ENCODE measurements at regions not wholly inside any gene's neighbourhood (a gene's known extent, or its start where the extent isn't known, plus 50 kb on each side); places are given as distances from the start of the nearest gene placed in this dataset.

DNA sequence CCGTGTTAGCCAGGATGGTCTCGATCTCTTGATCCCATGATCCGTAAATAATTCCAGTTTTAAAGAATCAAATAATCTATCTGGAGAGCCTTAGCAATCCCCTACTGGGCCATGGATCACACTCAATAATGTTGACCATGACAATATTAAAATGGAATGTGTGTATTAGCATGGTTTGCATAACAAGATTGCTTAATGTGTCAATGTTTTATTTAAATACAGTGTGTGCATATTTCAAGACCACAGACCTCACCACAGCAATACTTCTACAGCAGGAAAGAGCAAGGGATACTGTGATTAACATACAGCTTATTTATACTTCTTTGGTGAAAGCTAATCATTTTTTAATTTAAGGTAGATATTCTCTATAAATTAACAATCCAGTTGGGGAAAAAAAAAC lies 470.4 kb downstream of the TFAP2B start:
- Histone ChIP-seq H2AFZ (ENCODE audit: low read length) (no peak overlapping the region), H3K27ac (ENCODE audit: low read length) (no peak overlapping the region), H3K4me2 (ENCODE audit: low read depth, low read length) (no peak overlapping the region), H3K27me3 (replicated peaks; ENCODE audit: insufficient read depth, low read length) (no peaks in the 10 kb centered on the region), H3K4me1 (ENCODE audit: low read length) (no peaks in the 10 kb centered on the region), H3K36me3 (replicated peaks; ENCODE audit: insufficient read depth, low read length) (no peaks in the 10 kb centered on the region), H3K9ac (ENCODE audit: low read length) (no peak overlapping the region), H3K9me3 (replicated peaks; ENCODE audit: insufficient read depth, low read length) (no peaks in the 10 kb centered on the region; the same call in 1 of the 2 replicates), H3K79me2 (ENCODE audit: low read length) (no peaks in the 10 kb centered on the region), H4K20me1 (ENCODE audit: insufficient read depth, low read length) (no peaks in the 10 kb centered on the region), H3K9me2 (replicated peaks; ENCODE audit: insufficient read depth, low read length) (no peaks in the 10 kb centered on the region), H3K4me3 (ENCODE audit: low read length) (no peak overlapping the region), H3F3A (ENCODE audit: insufficient read depth, low read length) (no peaks in the 10 kb centered on the region)
- DNase-seq, result no peak
- TF ChIP-seq EZH2phosphoT487 (IDR thresholded peaks at IDR 0.05; ENCODE audit: low read length) (no peak), CTCF (IDR thresholded peaks at IDR 0.05; ENCODE audit: low read length) (no peak), EZH2 (optimal IDR thresholded peaks at IDR 0.05; ENCODE audit: low read depth, low read length) (no peak)

GRCh38 chr6:51292659-51293058 lies 474.0 kb downstream of the TFAP2B start:
- no peak overlapping the region for H3K27ac ChIP-seq (ENCODE audit: low read length)
- H3K9me3 ChIP-seq (replicated peaks; ENCODE audit: insufficient read depth, low read length), result no peaks in the 10 kb centered on the region; the same call in 1 of the 2 replicates
- H3K36me3 ChIP-seq (replicated peaks; ENCODE audit: insufficient read depth, low read length), result no peaks in the 10 kb centered on the region
- H3K27me3 ChIP-seq (replicated peaks; ENCODE audit: insufficient read depth, low read length), result no peaks in the 10 kb centered on the region
- H3K9ac ChIP-seq (ENCODE audit: low read length), result no peak overlapping the region
- no peak overlapping the region for H3K4me2 ChIP-seq (ENCODE audit: low read depth, low read length)
- H4K20me1 ChIP-seq (ENCODE audit: insufficient read depth, low read length), result no peaks in the 10 kb centered on the region
- no peak for DNase-seq
- H3K79me2 ChIP-seq (ENCODE audit: low read length), result no peaks in the 10 kb centered on the region
- no peak overlapping the region for H2AFZ ChIP-seq (ENCODE audit: low read length)
- no peaks in the 10 kb centered on the region for H3F3A ChIP-seq (ENCODE audit: insufficient read depth, low read length)
- no peak for TF ChIP-seq EZH2 (optimal IDR thresholded peaks at IDR 0.05; ENCODE audit: low read depth, low read length)
- no peak for TF ChIP-seq EZH2phosphoT487 (IDR thresholded peaks at IDR 0.05; ENCODE audit: low read length)
- TF ChIP-seq CTCF (IDR thresholded peaks at IDR 0.05; ENCODE audit: low read length), result no peak
- no peaks in the 10 kb centered on the region for H3K4me1 ChIP-seq (ENCODE audit: low read length)
- no peak overlapping the region for H3K4me3 ChIP-seq (ENCODE audit: low read length)
- H3K9me2 ChIP-seq (replicated peaks; ENCODE audit: insufficient read depth, low read length), result no peaks in the 10 kb centered on the region

DNA sequence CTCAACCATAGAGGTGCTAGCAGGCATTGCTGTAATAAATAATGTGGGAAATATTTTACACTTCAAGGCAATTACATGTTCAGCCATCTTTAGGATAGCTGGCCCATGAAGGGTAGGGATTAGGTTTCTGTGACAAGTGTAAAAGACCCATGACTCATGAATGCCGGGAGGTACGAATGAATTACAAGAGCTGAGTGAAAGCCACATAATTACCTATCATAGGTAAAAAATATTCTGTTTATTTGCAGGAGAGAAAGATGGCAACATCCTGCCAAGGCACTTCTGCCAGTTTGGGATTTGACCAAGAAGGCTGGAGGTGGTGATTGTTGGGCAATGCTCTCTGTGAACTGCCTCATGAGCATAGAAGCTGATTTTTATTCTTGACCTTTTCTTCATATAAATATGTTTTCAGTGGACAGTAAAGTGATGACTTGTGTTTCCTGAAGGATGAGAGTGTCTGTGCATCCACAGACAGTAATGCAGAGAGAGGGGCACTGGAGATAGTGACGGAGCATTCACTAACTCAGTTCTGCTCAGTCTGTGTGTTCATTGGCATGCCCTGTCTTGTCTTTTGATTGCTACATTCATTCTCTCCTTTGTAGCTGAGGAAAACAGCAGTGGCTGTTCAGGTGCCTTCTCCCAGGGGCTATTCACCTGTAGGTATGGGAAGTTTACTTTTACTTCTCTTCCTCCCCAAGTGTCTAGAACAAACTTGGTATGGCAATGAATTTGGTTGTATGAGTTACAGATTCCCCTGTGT lies 481.1 kb downstream of the TFAP2B start:
- Histone ChIP-seq H3K36me3 (replicated peaks; ENCODE audit: insufficient read depth, low read length) (no peaks in the 10 kb centered on the region), H3K9me3 (replicated peaks; ENCODE audit: insufficient read depth, low read length) (no peaks in the 10 kb centered on the region), H3K27ac (ENCODE audit: low read length) (no peak overlapping the region), H3K27me3 (replicated peaks; ENCODE audit: insufficient read depth, low read length) (no peaks in the 10 kb centered on the region), H3K4me2 (ENCODE audit: low read depth, low read length) (no peak overlapping the region), H3K4me3 (ENCODE audit: low read length) (no peak overlapping the region), H3K9ac (ENCODE audit: low read length) (no peak overlapping the region), H3K9me2 (replicated peaks; ENCODE audit: insufficient read depth, low read length) (no peaks in the 10 kb centered on the region), H3K4me1 (ENCODE audit: low read length) (no peaks in the 10 kb centered on the region), H4K20me1 (ENCODE audit: insufficient read depth, low read length) (no peaks in the 10 kb centered on the region), H3F3A (ENCODE audit: insufficient read depth, low read length) (no peaks in the 10 kb centered on the region), H3K79me2 (ENCODE audit: low read length) (no peaks in the 10 kb centered on the region), H2AFZ (ENCODE audit: low read length) (no peak overlapping the region)
- DNase-seq, result no peak
- TF ChIP-seq EZH2phosphoT487 (IDR thresholded peaks at IDR 0.05; ENCODE audit: low read length) (no peak), CTCF (IDR thresholded peaks at IDR 0.05; ENCODE audit: low read length) (no peak), EZH2 (optimal IDR thresholded peaks at IDR 0.05; ENCODE audit: low read depth, low read length) (no peak)
